ENCODE measurements at regions not wholly inside any gene's neighbourhood (a gene's known extent, or its start where the extent isn't known, plus 50 kb on each side); places are given as distances from the start of the nearest gene placed in this dataset.

DNA sequence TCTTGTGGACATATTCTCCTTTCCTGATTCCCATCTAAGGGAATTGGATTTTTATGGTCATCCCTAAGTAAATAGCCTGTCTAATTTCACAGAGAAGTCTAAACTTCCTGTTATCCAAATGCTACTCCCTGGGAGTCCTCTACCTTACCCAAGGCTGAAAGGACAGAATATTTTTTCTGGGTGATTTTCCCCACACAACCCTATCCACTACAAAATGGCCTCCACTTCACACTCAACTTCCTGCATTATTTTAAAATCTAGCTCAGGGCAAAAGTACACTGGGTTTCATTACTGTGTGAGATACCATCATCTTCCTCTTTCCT lies 77.5 kb upstream of the ABI3BP start:
- H3K4me1 ChIP-seq (ENCODE audit: insufficient read depth, low read length), result peaks cover 29% of the 10 kb centered on the region
- no peak overlapping the region for H3K4me3 ChIP-seq (ENCODE audit: insufficient read depth, low read length)
- H3K9me3 ChIP-seq (ENCODE audit: low read depth, low read length), result no peaks in the 10 kb centered on the region
- H3K4me2 ChIP-seq (ENCODE audit: insufficient read depth, low read length), result no peak overlapping the region
- no peaks in the 10 kb centered on the region for H3K36me3 ChIP-seq (ENCODE audit: insufficient read depth, low read length)
- no peaks in the 10 kb centered on the region for H4K20me1 ChIP-seq (ENCODE audit: insufficient read depth, low read length)
- DNase-seq (ENCODE audit: insufficient read length, low spot score, missing footprints), result no peak
- H2AFZ ChIP-seq (ENCODE audit: low read length), result peak overlapping the region; percentile 33
- no peaks in the 10 kb centered on the region for H3K27me3 ChIP-seq (ENCODE audit: insufficient read depth, low read length)
- peak overlapping the region; percentile 15 for H3K27ac ChIP-seq (ENCODE audit: low read depth, low read length)
- H3K79me2 ChIP-seq (ENCODE audit: insufficient read depth, low read length), result no peaks in the 10 kb centered on the region
- no peak for TF ChIP-seq CTCF (IDR thresholded peaks at IDR 0.05; ENCODE audit: extremely low read depth, low read depth, low read length)

GRCh38 chr3:101069901-101070798 lies 76.9 kb upstream of the ABI3BP start:
- TF ChIP-seq CTCF (IDR thresholded peaks at IDR 0.05; ENCODE audit: extremely low read depth, low read depth, low read length), result peak; percentile 55
- peak overlapping the region; percentile 74 for H2AFZ ChIP-seq (ENCODE audit: low read length)
- H3K27me3 ChIP-seq (ENCODE audit: insufficient read depth, low read length), result no peaks in the 10 kb centered on the region
- no peak for DNase-seq (ENCODE audit: insufficient read length, low spot score, missing footprints)
- H3K27ac ChIP-seq (ENCODE audit: low read depth, low read length), result peak overlapping the region; percentile 55
- no peaks in the 10 kb centered on the region for H4K20me1 ChIP-seq (ENCODE audit: insufficient read depth, low read length)
- no peak overlapping the region for H3K4me3 ChIP-seq (ENCODE audit: insufficient read depth, low read length)
- H3K9me3 ChIP-seq (ENCODE audit: low read depth, low read length), result no peaks in the 10 kb centered on the region
- H3K79me2 ChIP-seq (ENCODE audit: insufficient read depth, low read length), result no peaks in the 10 kb centered on the region
- peaks cover 36% of the 10 kb centered on the region for H3K4me1 ChIP-seq (ENCODE audit: insufficient read depth, low read length)
- H3K4me2 ChIP-seq (ENCODE audit: insufficient read depth, low read length), result peak overlapping the region; percentile 4
- H3K36me3 ChIP-seq (ENCODE audit: insufficient read depth, low read length), result no peaks in the 10 kb centered on the region

- H3K4me1 ChIP-seq (ENCODE audit: insufficient read depth, low read length), result peaks cover 40% of the 10 kb centered on the region
Observed at GRCh38 chr3:101068876-101069606, 75.8 kb upstream of the ABI3BP start.

More at GRCh38 chr3:101068876-101069606, 75.8 kb upstream of the ABI3BP start:
- Histone ChIP-seq H4K20me1 (ENCODE audit: insufficient read depth, low read length) (no peaks in the 10 kb centered on the region), H3K27ac (ENCODE audit: low read depth, low read length) (no peak overlapping the region), H3K27me3 (ENCODE audit: insufficient read depth, low read length) (no peaks in the 10 kb centered on the region), H3K4me2 (ENCODE audit: insufficient read depth, low read length) (peak overlapping the region; percentile 4), H3K36me3 (ENCODE audit: insufficient read depth, low read length) (no peaks in the 10 kb centered on the region), H2AFZ (ENCODE audit: low read length) (peak overlapping the region; percentile 74), H3K79me2 (ENCODE audit: insufficient read depth, low read length) (no peaks in the 10 kb centered on the region), H3K4me3 (ENCODE audit: insufficient read depth, low read length) (no peak overlapping the region), H3K9me3 (ENCODE audit: low read depth, low read length) (no peaks in the 10 kb centered on the region)
- DNase-seq (ENCODE audit: insufficient read length, low spot score, missing footprints), result no peak
- no peak for TF ChIP-seq CTCF (IDR thresholded peaks at IDR 0.05; ENCODE audit: extremely low read depth, low read depth, low read length)

All from osteoblast (primary cell).